K562 (cell line): ENCODE measurements at regions not wholly inside any gene's neighbourhood (a gene's known extent, or its start where the extent isn't known, plus 50 kb on each side); places are given as distances from the start of the nearest gene placed in this dataset.

ENCODE experiments used
- MYC ChIP-seq, 2 experiments: fragments of 250-450 bp in 1 of 2; sonication (Bioruptor Pico) in 1 of 2; IDR thresholded peaks; 2 replicates each; pipeline versions ENCODE4 v1.5.1 to v1.6.1; 2012 to 2021; ENCODE audit warnings: low read depth in 2 of 2, borderline replicate concordance in 1 of 2, improper control_type of control experiment in 1 of 2, low read length in 1 of 2, mild to moderate bottlenecking in 1 of 2, moderate library complexity in 1 of 2
- RBM39 ChIP-seq: fragments of 200-400 bp; formaldehyde crosslinking; optimal IDR thresholded peaks from 2 replicates; pipeline ENCODE3; 2018; ENCODE audit warnings: low read depth, low read length
- SRSF7 ChIP-seq: fragments of 200-400 bp; formaldehyde crosslinking; optimal IDR thresholded peaks from 2 replicates; pipeline ENCODE3; 2017; ENCODE audit warnings: mild to moderate bottlenecking, low read depth, low read length
- ZBTB11 ChIP-seq, 3 experiments: fragments of 200-800 bp in 1 of 3; fragments of 250-450 bp in 1 of 3; fragments of 450-650 bp in 1 of 3; sonication (Bioruptor Pico) in 1 of 3; sonication (Bioruptor generic) in 1 of 3; formaldehyde crosslinking in 1 of 3; IDR thresholded peaks; 2 replicates each; pipeline versions ENCODE4 v1.6.1 to v1.8.0; 2016 to 2022; ENCODE audit warnings: mild to moderate bottlenecking in 2 of 3, missing genetic modification characterization in 2 of 3, missing compliant biosample characterization in 1 of 3, moderate library complexity in 1 of 3
- ZFX ChIP-seq: sonication (generic); formaldehyde crosslinking; IDR thresholded peaks from 2 replicates; pipeline ENCODE4 v1.8.0; 2022; ENCODE audit warnings: mild to moderate bottlenecking, missing genetic modification reagents, moderate library complexity
- ZNF764 ChIP-seq: fragments of 250-450 bp; sonication (Bioruptor Pico); IDR thresholded peaks from 2 replicates; pipeline ENCODE4 v1.4.0; 2020; ENCODE audit warnings: low read depth, mild to moderate bottlenecking, moderate library complexity

DNA sequence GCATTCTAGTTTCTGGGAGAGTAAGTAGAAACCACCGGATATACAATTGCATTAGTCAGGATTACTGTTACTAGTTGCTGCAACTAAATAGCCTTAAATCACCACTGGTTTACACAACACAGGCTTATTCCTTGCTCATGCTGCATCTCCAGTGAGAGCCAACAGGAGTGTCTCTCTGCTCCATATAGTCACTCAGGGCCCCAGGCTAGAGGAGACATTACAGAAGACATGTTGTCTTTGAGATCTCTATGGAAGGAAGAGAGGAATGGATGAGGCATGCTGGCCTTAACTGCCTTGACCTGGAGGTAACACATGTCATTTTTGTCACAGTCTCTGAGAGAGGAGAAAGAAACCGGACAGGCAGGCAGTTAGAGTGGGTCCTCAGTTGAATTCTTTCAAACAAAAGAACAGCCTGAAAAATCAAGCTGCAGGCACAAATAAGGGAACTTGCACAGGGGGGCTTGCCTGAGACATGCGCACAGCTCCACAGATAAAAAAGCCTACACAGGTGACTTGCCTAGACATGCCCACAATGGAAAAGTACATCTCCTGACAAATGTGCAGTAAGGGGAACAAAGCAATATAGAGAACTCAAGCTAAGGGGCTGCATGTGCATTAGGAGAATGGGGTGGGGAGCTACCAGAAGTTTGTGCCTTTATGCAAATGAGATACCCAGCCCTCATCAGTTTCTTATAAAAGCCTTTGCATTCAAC lies 348.0 kb downstream of the TYW1 start (continued):
- no peak for TF ChIP-seq ZNF764 (CRISPR knock-in tag)
- no peak for TF ChIP-seq SRSF7
- no peak for TF ChIP-seq ZFX (CRISPR knock-in tag)
- TF ChIP-seq ZBTB11 (CRISPR knock-in tag; IDR thresholded peaks at IDR 0.05): no peak
- TF ChIP-seq MYC (IDR thresholded peaks at IDR 0.05; ENCODE audit: low read depth, low read length): no peak
- no peak for TF ChIP-seq MYC (CRISPR knock-in tag; IDR thresholded peaks at IDR 0.05; ENCODE audit: borderline replicate concordance, low read depth)
- TF ChIP-seq RBM39: no peak
